Progenitor cell of endocrine pancreas (in vitro differentiated cells): ENCODE measurements at regions not wholly inside any gene's neighbourhood (a gene's known extent, or its start where the extent isn't known, plus 50 kb on each side); places are given as distances from the start of the nearest gene placed in this dataset.

ENCODE experiments used
- DNase-seq: peaks from one replicate; pipeline ENCODE4 v3.0.0; 2021; ENCODE audit warnings: low spot score; ENCODE audit not compliant: unreplicated experiment
- H3K27ac Mint-ChIP-seq: 2 replicates; pipeline ENCODE4 v1.8.0; 2021; ENCODE audit warnings: mild to moderate bottlenecking, moderate library complexity, mixed read lengths
- H3K27me3 Mint-ChIP-seq: 2 replicates; pipeline ENCODE4 v1.8.0; 2021; ENCODE audit warnings: mixed read lengths
- H3K36me3 Mint-ChIP-seq: 2 replicates; pipeline ENCODE4 v1.8.0; 2022; ENCODE audit warnings: mixed read lengths; ENCODE audit not compliant: insufficient read depth
- H3K4me1 Mint-ChIP-seq: 2 replicates; pipeline ENCODE4 v1.8.0; 2021; ENCODE audit warnings: low read depth, mixed read lengths
- H3K4me3 Mint-ChIP-seq: 2 replicates; pipeline ENCODE4 v1.8.0; 2021; ENCODE audit warnings: low read depth, mild to moderate bottlenecking, moderate library complexity, mixed read lengths
- H3K9me3 Mint-ChIP-seq: 2 replicates; pipeline ENCODE4 v1.8.0; 2021; ENCODE audit warnings: low read depth, mixed read lengths
- CTCF ChIP-seq: fragments of 200-600 bp; sonication (generic); IDR thresholded peaks from one replicate; pipeline ENCODE4 v1.5.0; 2021; ENCODE audit warnings: antibody characterized with exemption, mild to moderate bottlenecking; ENCODE audit not compliant: unreplicated experiment

- no peak overlapping the region for H3K27ac Mint-ChIP-seq
- no peak overlapping the region for H3K4me3 Mint-ChIP-seq
- no peak for TF ChIP-seq CTCF
- peaks cover 7% of the 10 kb centered on the region for H3K27me3 Mint-ChIP-seq
- H3K36me3 Mint-ChIP-seq, result no peaks in the 10 kb centered on the region
- no peaks in the 10 kb centered on the region for H3K9me3 Mint-ChIP-seq
- H3K4me1 Mint-ChIP-seq, result peaks cover 15% of the 10 kb centered on the region
- DNase-seq, result no peak
These were observed 146.1 kb downstream of the TTLL2 start for GRCh38 chr6:167470836-167471547.

GRCh38 chr6:167471548-167471930, 146.7 kb downstream of the TTLL2 start:
- no peak for TF ChIP-seq CTCF
- Mint-ChIP-seq H3K4me3 (no peak overlapping the region), H3K27me3 (peaks cover 7% of the 10 kb centered on the region), H3K27ac (no peak overlapping the region), H3K36me3 (no peaks in the 10 kb centered on the region), H3K9me3 (no peaks in the 10 kb centered on the region), H3K4me1 (peaks cover 17% of the 10 kb centered on the region)
- no peak for DNase-seq

- no peak overlapping the region for H3K4me3 Mint-ChIP-seq
- H3K27me3 Mint-ChIP-seq, result peaks cover 7% of the 10 kb centered on the region
- no peak overlapping the region for H3K27ac Mint-ChIP-seq
- no peaks in the 10 kb centered on the region for H3K36me3 Mint-ChIP-seq
- no peak for DNase-seq
- no peaks in the 10 kb centered on the region for H3K9me3 Mint-ChIP-seq
- TF ChIP-seq CTCF, result no peak
- H3K4me1 Mint-ChIP-seq, result peaks cover 17% of the 10 kb centered on the region
These were observed 147.3 kb downstream of the TTLL2 start for GRCh38 chr6:167472148-167472547.

- Mint-ChIP-seq H3K36me3 (no peaks in the 10 kb centered on the region), H3K27me3 (peaks cover 5% of the 10 kb centered on the region), H3K27ac (no peak overlapping the region), H3K4me1 (peaks cover 17% of the 10 kb centered on the region), H3K4me3 (no peak overlapping the region), H3K9me3 (no peaks in the 10 kb centered on the region)
- TF ChIP-seq CTCF, result no peak
- no peak for DNase-seq
These were observed 148.0 kb downstream of the TTLL2 start for GRCh38 chr6:167472880-167473279.

- Mint-ChIP-seq H3K9me3 (no peaks in the 10 kb centered on the region), H3K27ac (no peak overlapping the region), H3K4me1 (peaks cover 15% of the 10 kb centered on the region), H3K27me3 (peaks cover 5% of the 10 kb centered on the region), H3K36me3 (no peaks in the 10 kb centered on the region), H3K4me3 (no peak overlapping the region)
- no peak for DNase-seq
- TF ChIP-seq CTCF, result no peak
These were observed 149.3 kb downstream of the TTLL2 start for GRCh38 chr6:167474171-167474570.
